ENCODE measurements at regions not wholly inside any gene's neighbourhood (a gene's known extent, or its start where the extent isn't known, plus 50 kb on each side); places are given as distances from the start of the nearest gene placed in this dataset.

GRCh38 chr2:21198637-21199036 lies 74.9 kb downstream of the TDRD15 start:
- TF ChIP-seq CTCF (IDR thresholded peaks at IDR 0.05; ENCODE audit: low read depth, low read length), result no peak
- peak; percentile 78 for TF ChIP-seq EZH2phosphoT487 (IDR thresholded peaks at IDR 0.05; ENCODE audit: low read depth)
